ENCODE measurements at regions not wholly inside any gene's neighbourhood (a gene's known extent, or its start where the extent isn't known, plus 50 kb on each side); places are given as distances from the start of the nearest gene placed in this dataset.

DNA sequence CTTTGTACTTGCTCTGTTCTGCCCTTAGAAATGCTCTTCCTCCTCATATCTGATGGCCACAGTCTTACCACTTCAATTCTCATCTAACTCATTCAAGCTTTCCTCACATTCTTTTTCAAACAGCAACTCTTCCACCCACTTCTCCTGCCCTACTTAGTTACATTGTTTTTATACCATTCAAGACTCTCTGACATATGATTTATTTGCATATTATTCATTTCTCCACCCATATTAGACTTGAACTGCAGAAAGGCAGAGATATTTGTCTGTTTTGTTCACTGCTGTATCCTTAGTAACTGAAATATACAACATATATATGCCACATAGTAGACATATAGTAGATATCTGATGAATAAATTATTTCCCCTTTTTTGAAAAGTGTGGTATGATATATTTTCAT, 95.5 kb upstream of the DCN start:
- Mint-ChIP-seq H3K27ac (no peak overlapping the region), H3K27me3 (peaks cover 12% of the 10 kb centered on the region), H3K9me3 (no peaks in the 10 kb centered on the region), H3K4me1 (ENCODE audit: low read depth) (no peaks in the 10 kb centered on the region), H3K36me3 (ENCODE audit: low read depth) (no peaks in the 10 kb centered on the region), H3K4me3 (no peak overlapping the region)
- TF ChIP-seq, protein P1, sequence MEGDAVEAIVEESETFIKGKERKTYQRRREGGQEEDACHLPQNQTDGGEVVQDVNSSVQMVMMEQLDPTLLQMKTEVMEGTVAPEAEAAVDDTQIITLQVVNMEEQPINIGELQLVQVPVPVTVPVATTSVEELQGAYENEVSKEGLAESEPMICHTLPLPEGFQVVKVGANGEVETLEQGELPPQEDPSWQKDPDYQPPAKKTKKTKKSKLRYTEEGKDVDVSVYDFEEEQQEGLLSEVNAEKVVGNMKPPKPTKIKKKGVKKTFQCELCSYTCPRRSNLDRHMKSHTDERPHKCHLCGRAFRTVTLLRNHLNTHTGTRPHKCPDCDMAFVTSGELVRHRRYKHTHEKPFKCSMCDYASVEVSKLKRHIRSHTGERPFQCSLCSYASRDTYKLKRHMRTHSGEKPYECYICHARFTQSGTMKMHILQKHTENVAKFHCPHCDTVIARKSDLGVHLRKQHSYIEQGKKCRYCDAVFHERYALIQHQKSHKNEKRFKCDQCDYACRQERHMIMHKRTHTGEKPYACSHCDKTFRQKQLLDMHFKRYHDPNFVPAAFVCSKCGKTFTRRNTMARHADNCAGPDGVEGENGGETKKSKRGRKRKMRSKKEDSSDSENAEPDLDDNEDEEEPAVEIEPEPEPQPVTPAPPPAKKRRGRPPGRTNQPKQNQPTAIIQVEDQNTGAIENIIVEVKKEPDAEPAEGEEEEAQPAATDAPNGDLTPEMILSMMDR (IDR thresholded peaks at IDR 0.05): no peak
- ChIA-PET POLR2A (no interaction called here), CTCF (no interaction called here)
- DNase-seq: no peak
- intact Hi-C loops (cut with micrococcal nuclease): no loop called here
- ATAC-seq: no peak

- DNase-seq: no peak
- no peaks in the 10 kb centered on the region for H3K9me3 Mint-ChIP-seq
- intact Hi-C loops (cut with micrococcal nuclease): no loop called here
- POLR2A ChIA-PET: no interaction called here
- no peak overlapping the region for H3K27ac Mint-ChIP-seq
- no peaks in the 10 kb centered on the region for H3K4me1 Mint-ChIP-seq (ENCODE audit: low read depth)
- H3K36me3 Mint-ChIP-seq (ENCODE audit: low read depth): no peaks in the 10 kb centered on the region
- CTCF ChIA-PET: no interaction called here
- no peak overlapping the region for H3K4me3 Mint-ChIP-seq
- TF ChIP-seq, protein P1 (IDR thresholded peaks at IDR 0.05): no peak
- peaks cover 12% of the 10 kb centered on the region for H3K27me3 Mint-ChIP-seq
- no peak for ATAC-seq
Measured at GRCh38 chr12:91276509-91276908, 93.9 kb upstream of the DCN start.

DNA sequence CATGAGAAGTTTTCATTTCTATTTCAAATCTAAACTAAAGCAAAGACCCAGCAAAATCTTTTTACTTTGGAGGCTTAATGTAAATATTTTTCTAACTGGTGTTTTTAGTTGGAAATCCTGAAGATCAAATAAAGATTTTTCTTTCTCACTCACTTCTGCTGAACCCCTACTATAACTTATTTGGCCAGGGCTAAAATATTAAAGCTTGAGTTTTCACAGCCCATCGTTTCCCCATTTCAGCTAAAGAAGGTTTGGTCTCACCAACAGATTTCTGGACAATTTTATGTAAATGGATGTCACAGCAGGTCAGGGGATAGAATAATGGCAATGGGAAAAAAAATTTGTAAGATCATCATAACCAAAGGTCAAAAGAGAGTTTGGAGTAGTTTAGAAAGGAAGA, 92.7 kb upstream of the DCN start:
- POLR2A ChIA-PET: no interaction called here
- no peaks in the 10 kb centered on the region for H3K9me3 Mint-ChIP-seq
- H3K27ac Mint-ChIP-seq: no peak overlapping the region
- H3K36me3 Mint-ChIP-seq (ENCODE audit: low read depth): no peaks in the 10 kb centered on the region
- intact Hi-C loops (cut with micrococcal nuclease): no loop called here
- CTCF ChIA-PET: no interaction called here
- DNase-seq: no peak
- H3K27me3 Mint-ChIP-seq: peaks cover 14% of the 10 kb centered on the region
- no peak for ATAC-seq
- TF ChIP-seq, protein P1 (IDR thresholded peaks at IDR 0.05): no peak
- H3K4me1 Mint-ChIP-seq (ENCODE audit: low read depth): no peaks in the 10 kb centered on the region
- no peak overlapping the region for H3K4me3 Mint-ChIP-seq

DNA sequence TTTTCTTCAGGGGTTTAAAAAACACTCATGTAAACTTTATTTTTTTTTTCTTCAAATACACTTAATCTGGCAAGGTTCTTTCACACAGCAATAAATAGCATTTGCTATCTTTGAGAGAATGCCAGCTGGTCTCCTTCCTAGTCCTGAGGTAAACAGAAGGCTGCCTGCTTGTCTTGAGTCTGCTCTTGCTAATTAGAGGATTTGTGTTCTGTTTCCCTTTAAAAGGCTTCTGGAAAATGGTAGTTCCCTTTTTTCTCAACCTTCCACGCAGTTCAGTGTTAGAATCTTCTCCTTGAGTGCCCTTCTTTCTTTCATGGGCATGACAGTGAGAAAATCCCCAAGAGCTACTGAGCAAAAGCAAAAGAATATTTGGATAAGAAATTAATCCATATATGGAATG, 92.3 kb upstream of the DCN start:
- POLR2A ChIA-PET: no interaction called here
- intact Hi-C loops (cut with micrococcal nuclease): no loop called here
- no peaks in the 10 kb centered on the region for H3K36me3 Mint-ChIP-seq (ENCODE audit: low read depth)
- no peaks in the 10 kb centered on the region for H3K9me3 Mint-ChIP-seq
- TF ChIP-seq, protein P1 (IDR thresholded peaks at IDR 0.05): no peak
- no peak overlapping the region for H3K27ac Mint-ChIP-seq
- H3K4me3 Mint-ChIP-seq: no peak overlapping the region
- H3K4me1 Mint-ChIP-seq (ENCODE audit: low read depth): no peaks in the 10 kb centered on the region
- ATAC-seq (no peak), DNase-seq (no peak)
- CTCF ChIA-PET: no interaction called here
- H3K27me3 Mint-ChIP-seq: peaks cover 14% of the 10 kb centered on the region

DNA sequence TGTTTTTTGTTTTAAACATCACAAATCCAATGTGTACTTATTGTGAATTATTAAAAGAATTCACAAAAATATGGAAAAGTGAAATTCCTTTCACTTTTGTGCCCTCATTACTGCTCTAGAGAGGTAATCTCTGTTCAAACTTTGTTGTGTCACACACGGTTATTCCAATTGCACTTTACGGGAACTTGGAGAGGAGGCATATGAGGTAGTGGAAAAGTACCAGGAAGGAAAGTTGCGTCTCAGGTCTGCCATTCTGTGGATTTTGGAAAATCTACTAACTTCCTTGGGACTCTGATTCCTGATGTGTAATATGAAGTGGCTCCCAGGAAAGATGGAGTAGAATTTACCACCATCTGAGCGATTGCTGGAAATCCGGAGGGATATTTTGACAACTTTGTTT, 90.9 kb upstream of the DCN start:
- ATAC-seq (no peak), DNase-seq (no peak)
- Mint-ChIP-seq H3K9me3 (no peaks in the 10 kb centered on the region), H3K4me1 (ENCODE audit: low read depth) (no peaks in the 10 kb centered on the region), H3K27me3 (peaks cover 13% of the 10 kb centered on the region), H3K27ac (no peak overlapping the region), H3K36me3 (ENCODE audit: low read depth) (no peaks in the 10 kb centered on the region), H3K4me3 (no peak overlapping the region)
- TF ChIP-seq, protein P1 (IDR thresholded peaks at IDR 0.05): no peak
- ChIA-PET POLR2A (no interaction called here), CTCF (no interaction called here)
- intact Hi-C loops (cut with micrococcal nuclease): no loop called here

Measured in activated CD8-positive, alpha-beta T cell treated with anti-CD3 and anti-CD28 coated beads for 36 hours (primary cell).